IMR-90 (cell line): ENCODE measurements at regions not wholly inside any gene's neighbourhood (a gene's known extent, or its start where the extent isn't known, plus 50 kb on each side); places are given as distances from the start of the nearest gene placed in this dataset.

Experiments
- ATAC-seq: fragments of 200-7000 bp; cut with Tn5 transposase; 2 replicates; pipeline ENCODE4 v1.9.1; 2020; ENCODE audit warnings: low read depth, mild to moderate bottlenecking, moderate library complexity
- BruUV-seq: library from RNA; stranded (reverse); fragments of 400-500 nt; replicated peaks from 2 replicates; lab custom pipeline; 2021; lab: Mats Ljungman, UMichigan
- CTCF ChIA-PET: fragments of 300-600 bp; formaldehyde crosslinking; extraction: SDS; loops from one replicate; lab custom pipeline; 2021; ENCODE audit warnings: antibody characterized with exemption; lab: Yijun Ruan, JAX
- POLR2A ChIA-PET: fragments of 300-600 bp; sonication (Branson Sonifier 250); formaldehyde crosslinking; loops from one replicate; lab custom pipeline; 2022; ENCODE audit warnings: antibody characterized with exemption; ENCODE audit not compliant: unreplicated experiment; lab: Charles Lee
- DNase-seq: peaks from one replicate; pipeline ENCODE4 v3.0.0; 2013
- H2AFZ ChIP-seq: replicated peaks from 2 replicates; pipeline ENCODE3; 2013; ENCODE audit warnings: low read length, mild to moderate bottlenecking; ENCODE audit not compliant: poor library complexity
- H2AK5ac ChIP-seq: 2 replicates; pipeline ENCODE4 v1.6.1; 2013; ENCODE audit warnings: low read depth, low read length, inconsistent platforms
- H2AK9ac ChIP-seq: replicated peaks from 2 replicates; pipeline ENCODE3; 2013; ENCODE audit warnings: mild to moderate bottlenecking, low read depth, low read length, moderate library complexity; ENCODE audit not compliant: poor library complexity
- H2BK120ac ChIP-seq: 2 replicates; pipeline ENCODE4 v1.6.1; 2013; ENCODE audit warnings: low read depth, low read length, inconsistent platforms
- H2BK15ac ChIP-seq: 3 replicates; pipeline ENCODE4 v1.6.1; 2013; ENCODE audit warnings: low read depth, low read length, inconsistent platforms
- H2BK20ac ChIP-seq: 2 replicates; pipeline ENCODE4 v1.6.1; 2013; ENCODE audit warnings: low read depth, mild to moderate bottlenecking, inconsistent platforms, low read length, moderate library complexity
- H2BK5ac ChIP-seq: 2 replicates; pipeline ENCODE4 v1.6.1; 2013; ENCODE audit warnings: mild to moderate bottlenecking, low read depth, low read length, inconsistent platforms; ENCODE audit not compliant: poor library complexity, severe bottlenecking
- H3K14ac ChIP-seq: replicated peaks from 2 replicates; pipeline ENCODE4 v1.6.1; 2013; ENCODE audit warnings: low read depth, low read length, inconsistent platforms
- H3K18ac ChIP-seq: 2 replicates; pipeline ENCODE4 v1.6.1; 2013; ENCODE audit warnings: low read depth, low read length, control low read depth
- H3K23ac ChIP-seq: 2 replicates; pipeline ENCODE4 v1.6.1; 2013; ENCODE audit warnings: low read depth, low read length, inconsistent platforms
- H3K27ac ChIP-seq: 2 replicates; pipeline ENCODE4 v1.5.1; 2013; ENCODE audit warnings: mild to moderate bottlenecking, control low read depth, low read length; ENCODE audit not compliant: insufficient read depth
- H3K27me3 ChIP-seq: 2 replicates; pipeline ENCODE4 v1.6.1; 2013; ENCODE audit warnings: low read length; ENCODE audit not compliant: control insufficient read depth, insufficient read depth
- H3K36me3 ChIP-seq: 2 replicates; pipeline ENCODE4 v1.6.1; 2013; ENCODE audit warnings: low read length, mixed read lengths; ENCODE audit not compliant: control insufficient read depth, insufficient read depth
- H3K4ac ChIP-seq: 2 replicates; pipeline ENCODE4 v1.6.1; 2013; ENCODE audit warnings: low read depth, low read length, inconsistent platforms
- H3K4me1 ChIP-seq: 2 replicates; pipeline ENCODE4 v1.6.1; 2013; ENCODE audit warnings: low read length, mixed read lengths; ENCODE audit not compliant: control insufficient read depth, insufficient read depth
- H3K4me2 ChIP-seq: 2 replicates; pipeline ENCODE4 v1.6.1; 2013; ENCODE audit warnings: low read depth, mild to moderate bottlenecking, control low read depth, low read length, moderate library complexity
- H3K4me3 ChIP-seq: 2 replicates; pipeline ENCODE4 v1.5.1; 2013; ENCODE audit warnings: low read depth, mild to moderate bottlenecking, control low read depth, low read length, moderate library complexity; ENCODE audit not compliant: insufficient read depth
- H3K56ac ChIP-seq: 2 replicates; pipeline ENCODE4 v1.6.1; 2013; ENCODE audit warnings: low read length, inconsistent platforms; ENCODE audit not compliant: insufficient read depth; ENCODE audit errors: extremely low read depth
- H3K79me1 ChIP-seq, 2 experiments: 2 replicates each; pipeline ENCODE4 v1.6.1; 2013; ENCODE audit warnings: low read length in 2 of 2, inconsistent platforms in 1 of 2, low read depth in 1 of 2
- H3K9ac ChIP-seq: 2 replicates; pipeline ENCODE4 v1.6.1; 2013; ENCODE audit warnings: low read depth, low read length, control low read depth
- H3K9me1 ChIP-seq: 2 replicates; pipeline ENCODE4 v1.6.1; 2013; ENCODE audit warnings: low read length, inconsistent platforms; ENCODE audit not compliant: insufficient read depth
- H3K9me3 ChIP-seq: 2 replicates; pipeline ENCODE4 v1.6.1; 2013; ENCODE audit warnings: low read length; ENCODE audit not compliant: control insufficient read depth, insufficient read depth
- H4K20me1 ChIP-seq: 2 replicates; pipeline ENCODE4 v1.6.1; 2013; ENCODE audit warnings: low read length, inconsistent platforms; ENCODE audit not compliant: insufficient read depth
- H4K5ac ChIP-seq: 2 replicates; pipeline ENCODE4 v1.6.1; 2013; ENCODE audit warnings: mild to moderate bottlenecking, low read depth, low read length, control low read depth
- H4K8ac ChIP-seq, 2 experiments: 2 replicates each; pipeline ENCODE4 v1.6.1; 2013; ENCODE audit warnings: low read depth in 2 of 2, low read length in 2 of 2, control low read depth in 1 of 2, inconsistent platforms in 1 of 2
- H4K91ac ChIP-seq: 2 replicates; pipeline ENCODE4 v1.6.1; 2013; ENCODE audit warnings: low read depth, low read length, inconsistent platforms; ENCODE audit not compliant: insufficient read depth
- BHLHE40 ChIP-seq: fragments of 150-350 bp; IDR thresholded peaks from 2 replicates; pipeline ENCODE4 v1.6.1; 2016; ENCODE audit warnings: mild to moderate bottlenecking, low read depth, low read length
- CEBPB ChIP-seq: IDR thresholded peaks from 2 replicates; pipeline ENCODE4 v1.6.1; 2012; ENCODE audit warnings: low read depth, low read length, improper control_type of control experiment
- CHD1 ChIP-seq: IDR thresholded peaks from 2 replicates; pipeline ENCODE4 v1.6.1; 2012; ENCODE audit warnings: low read depth, low read length, improper control_type of control experiment
- FOS ChIP-seq: fragments of 150-350 bp; IDR thresholded peaks from 2 replicates; pipeline ENCODE4 v1.6.1; 2016; ENCODE audit warnings: low read depth, low read length
- MAFK ChIP-seq: IDR thresholded peaks from 2 replicates; pipeline ENCODE4 v1.6.1; 2012; ENCODE audit warnings: low read depth, low read length, improper control_type of control experiment
- MAZ ChIP-seq: IDR thresholded peaks from 2 replicates; pipeline ENCODE4 v1.6.1; 2012; ENCODE audit warnings: low read depth, mild to moderate bottlenecking, low read length, improper control_type of control experiment, moderate library complexity, borderline replicate concordance
- MXI1 ChIP-seq: IDR thresholded peaks from 2 replicates; pipeline ENCODE4 v1.6.1; 2012; ENCODE audit warnings: low read depth, mild to moderate bottlenecking, low read length, moderate library complexity, borderline replicate concordance
- RFX5 ChIP-seq: IDR thresholded peaks from 2 replicates; pipeline ENCODE4 v1.8.0; 2012; ENCODE audit warnings: low read depth, mild to moderate bottlenecking, low read length, moderate library complexity
- SMC3 ChIP-seq: fragments of 150-350 bp; IDR thresholded peaks from 2 replicates; pipeline ENCODE4 v1.6.1; 2016; ENCODE audit warnings: low read depth, mild to moderate bottlenecking, antibody characterized with exemption, low read length, moderate library complexity
- WGBS, 2 experiments: methylation state at CpG; one replicate each; pipeline versions ENCODE4 v1.1.5 to v1.1.7; 2013; ENCODE audit warnings: missing lambda C conversion rate in 2 of 2; ENCODE audit not compliant: insufficient read length in 1 of 2; ENCODE audit errors: extremely low coverage in 2 of 2; 5-methylcytosine and 5-hydroxymethylcytosine counted together
- dilution Hi-C: fragments of 300-500 bp; cut with HindIII; formaldehyde crosslinking; loops from one replicate; pipeline ENCODE4 v1.14.3; 2018; ENCODE audit warnings: low sequenced_read_pairs; ENCODE audit not compliant: unreplicated experiment
- in situ Hi-C: fragments of 300-500 bp; cut with MboI; formaldehyde crosslinking; loops from 3 replicates; pipeline ENCODE4 v1.14.3; 2019; ENCODE audit warnings: low sequenced_read_pairs, inconsistent platforms, mixed read lengths
- intact Hi-C: fragments of 100-400 bp; cut with micrococcal nuclease; formaldehyde crosslinking; loops from 2 replicates; pipeline ENCODE4 v1.10.0; 2022
- TF ChIP-seq, protein P1 (sequence below): fragments of 150-350 bp; IDR thresholded peaks from 2 replicates; pipeline ENCODE4 v1.6.1; 2017; ENCODE audit warnings: mild to moderate bottlenecking, antibody characterized with exemption, low read length, low read depth

DNA sequence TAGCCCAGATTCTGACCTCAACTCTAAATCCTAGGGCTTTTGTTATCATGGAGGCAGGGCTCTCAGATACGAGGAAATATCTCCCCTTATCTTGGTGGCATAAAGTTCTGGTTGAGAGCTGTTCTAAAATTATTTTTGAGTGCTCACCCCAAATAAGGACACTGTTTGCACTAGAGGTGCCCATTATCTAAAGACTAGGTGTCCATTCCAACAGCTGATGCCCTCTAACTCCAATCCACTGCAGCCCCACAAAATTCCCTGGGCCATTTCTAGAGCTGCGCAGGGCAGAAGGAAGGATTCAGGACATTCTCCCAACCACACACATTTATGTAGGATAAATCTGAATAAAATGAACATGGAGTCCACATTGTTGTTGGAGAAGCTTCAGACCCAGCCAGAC lies 301.9 kb downstream of the FGFR2 start:
- Histone ChIP-seq H3K4ac (no peak overlapping the region), H3K9ac (no peak overlapping the region), H2BK5ac (no peak overlapping the region), H3K18ac (no peak overlapping the region), H2AK9ac (no peak overlapping the region), H3K56ac (no peak overlapping the region), H3K9me3 (peaks cover 39% of the 10 kb centered on the region), H2AFZ (no peak overlapping the region), H3K4me1 (no peaks in the 10 kb centered on the region), H3K27me3 (no peaks in the 10 kb centered on the region), H4K91ac (no peak overlapping the region), H2BK15ac (no peak overlapping the region), H4K5ac (no peak overlapping the region), H3K23ac (no peak overlapping the region), H2BK20ac (no peak overlapping the region), H3K9me1 (no peaks in the 10 kb centered on the region), H2AK5ac (no peak overlapping the region), H3K36me3 (no peaks in the 10 kb centered on the region), H3K79me1 (no peaks in the 10 kb centered on the region), H4K20me1 (no peaks in the 10 kb centered on the region), H3K14ac (no peak overlapping the region), H3K4me2 (no peak overlapping the region), H3K4me3 (no peak overlapping the region), H4K8ac (no peak overlapping the region), H3K27ac (no peak overlapping the region), H2BK120ac (no peak overlapping the region)
- ChIA-PET CTCF (no interaction called here), POLR2A (no interaction called here)
- in situ Hi-C loops (no loop called here), dilution Hi-C loops (no loop called here), intact Hi-C loops (no loop called here)
- ATAC-seq (no peak), DNase-seq (no peak)
- BruUV-seq, result no TSS peak
- no CpG with 5 or more reads among the region's 2 CpGs for WGBS, 2 experiments
- no peak for TF ChIP-seq CEBPB
- TF ChIP-seq CHD1, result no peak
- TF ChIP-seq RFX5, result no peak
- TF ChIP-seq MAFK, result no peak
- TF ChIP-seq FOS, result no peak
- TF ChIP-seq SMC3, result no peak
- no peak for TF ChIP-seq MAZ
- no peak for TF ChIP-seq MXI1
- no peak for TF ChIP-seq BHLHE40
- TF ChIP-seq, protein P1, sequence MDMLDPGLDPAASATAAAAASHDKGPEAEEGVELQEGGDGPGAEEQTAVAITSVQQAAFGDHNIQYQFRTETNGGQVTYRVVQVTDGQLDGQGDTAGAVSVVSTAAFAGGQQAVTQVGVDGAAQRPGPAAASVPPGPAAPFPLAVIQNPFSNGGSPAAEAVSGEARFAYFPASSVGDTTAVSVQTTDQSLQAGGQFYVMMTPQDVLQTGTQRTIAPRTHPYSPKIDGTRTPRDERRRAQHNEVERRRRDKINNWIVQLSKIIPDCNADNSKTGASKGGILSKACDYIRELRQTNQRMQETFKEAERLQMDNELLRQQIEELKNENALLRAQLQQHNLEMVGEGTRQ, result no peak
